GM12801 (cell line): ENCODE measurements at regions not wholly inside any gene's neighbourhood (a gene's known extent, or its start where the extent isn't known, plus 50 kb on each side); places are given as distances from the start of the nearest gene placed in this dataset.

Experiments
- TF ChIP-seq, protein P1 (sequence below): IDR thresholded peaks from one replicate; pipeline ENCODE4 v1.5.1; 2011; ENCODE audit warnings: control low read depth; ENCODE audit not compliant: insufficient read length; ENCODE audit errors: extremely low read depth

DNA sequence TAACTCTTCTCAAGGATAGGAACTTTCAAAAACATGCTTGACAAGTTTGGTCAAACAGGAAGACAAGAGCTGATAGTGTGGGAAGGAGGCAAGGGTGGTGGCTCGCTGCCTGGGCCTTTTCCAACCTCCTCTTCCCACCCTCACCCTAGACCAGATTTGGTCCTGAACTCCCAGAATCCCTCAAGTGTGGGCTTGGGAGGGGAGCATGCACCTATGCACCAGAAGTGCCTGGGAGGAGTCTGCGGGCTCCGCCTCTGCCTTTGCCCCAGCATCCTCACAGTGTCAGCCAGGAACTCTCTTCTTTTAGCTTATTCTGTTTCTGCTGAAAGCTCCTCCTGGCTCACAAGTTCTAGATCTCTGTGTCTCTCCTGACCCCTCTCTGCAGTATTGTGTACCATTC is 126.2 kb upstream of the MRPS22 start:
- TF ChIP-seq, protein P1, sequence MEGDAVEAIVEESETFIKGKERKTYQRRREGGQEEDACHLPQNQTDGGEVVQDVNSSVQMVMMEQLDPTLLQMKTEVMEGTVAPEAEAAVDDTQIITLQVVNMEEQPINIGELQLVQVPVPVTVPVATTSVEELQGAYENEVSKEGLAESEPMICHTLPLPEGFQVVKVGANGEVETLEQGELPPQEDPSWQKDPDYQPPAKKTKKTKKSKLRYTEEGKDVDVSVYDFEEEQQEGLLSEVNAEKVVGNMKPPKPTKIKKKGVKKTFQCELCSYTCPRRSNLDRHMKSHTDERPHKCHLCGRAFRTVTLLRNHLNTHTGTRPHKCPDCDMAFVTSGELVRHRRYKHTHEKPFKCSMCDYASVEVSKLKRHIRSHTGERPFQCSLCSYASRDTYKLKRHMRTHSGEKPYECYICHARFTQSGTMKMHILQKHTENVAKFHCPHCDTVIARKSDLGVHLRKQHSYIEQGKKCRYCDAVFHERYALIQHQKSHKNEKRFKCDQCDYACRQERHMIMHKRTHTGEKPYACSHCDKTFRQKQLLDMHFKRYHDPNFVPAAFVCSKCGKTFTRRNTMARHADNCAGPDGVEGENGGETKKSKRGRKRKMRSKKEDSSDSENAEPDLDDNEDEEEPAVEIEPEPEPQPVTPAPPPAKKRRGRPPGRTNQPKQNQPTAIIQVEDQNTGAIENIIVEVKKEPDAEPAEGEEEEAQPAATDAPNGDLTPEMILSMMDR = no peak

DNA sequence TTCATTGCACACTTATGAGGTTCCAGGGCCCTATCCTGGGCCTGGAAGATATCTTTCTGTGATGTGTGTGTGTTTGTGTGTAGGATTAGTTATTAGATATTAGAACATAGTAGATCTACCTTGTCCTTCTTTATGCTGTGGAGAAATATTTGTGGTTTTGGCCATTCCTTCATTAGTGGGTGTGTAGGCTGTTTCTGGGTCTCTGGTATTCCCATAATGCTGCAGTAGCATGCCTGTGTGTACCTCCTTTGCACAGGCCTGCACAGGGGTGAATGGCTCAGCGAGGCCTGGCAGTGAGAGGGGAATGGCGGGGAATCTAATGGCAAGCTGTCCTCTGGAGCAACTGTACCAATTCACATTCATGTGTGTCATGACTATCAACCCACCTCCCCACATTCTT is 125.8 kb upstream of the MRPS22 start:
- TF ChIP-seq, protein P1 = no peak

DNA sequence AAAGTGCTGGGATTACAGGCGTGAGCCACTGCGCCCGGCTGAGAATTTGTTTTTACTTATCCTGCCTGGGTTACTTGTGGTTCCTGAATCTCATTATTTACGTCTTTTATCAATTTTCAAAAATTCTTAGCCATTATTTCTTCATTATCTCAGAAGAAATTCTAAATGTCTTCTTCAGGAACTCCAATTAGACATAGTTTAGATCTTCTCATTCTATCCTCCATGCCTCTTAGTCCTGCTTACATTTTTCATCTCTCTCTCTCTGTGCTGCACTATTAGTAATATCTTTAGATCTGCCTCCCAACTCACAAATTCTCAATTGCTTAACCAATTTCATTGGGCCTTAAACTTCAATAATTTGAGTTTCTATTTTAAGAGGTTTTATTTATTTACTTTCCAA is 124.4 kb upstream of the MRPS22 start:
- TF ChIP-seq, protein P1 = no peak

DNA sequence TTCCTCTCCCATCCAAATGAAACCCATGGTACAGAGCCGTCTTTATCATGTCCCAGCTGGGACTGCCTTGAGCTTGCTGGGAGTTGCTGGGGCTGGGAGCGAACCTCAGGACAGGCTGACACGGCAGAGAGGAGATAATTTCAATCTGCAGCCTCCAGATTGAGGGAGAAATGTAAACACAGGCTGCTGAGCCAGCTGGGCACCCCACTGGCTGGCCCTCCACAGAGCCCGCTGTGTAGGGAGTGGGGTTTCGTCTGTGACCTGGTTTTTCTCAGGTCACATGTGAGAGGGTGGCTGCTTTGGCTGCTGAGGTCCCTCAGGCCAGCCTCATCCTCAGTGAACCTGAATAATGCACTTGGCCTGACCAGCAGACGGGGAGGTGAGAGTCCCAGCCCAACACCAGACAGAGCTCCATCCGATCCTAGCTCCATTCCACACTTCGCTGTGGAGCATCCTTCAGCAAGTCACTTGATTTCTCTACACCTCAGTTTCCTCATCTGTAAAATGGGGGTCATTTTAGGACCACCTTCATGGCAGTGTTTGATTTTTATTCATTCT is 121.6 kb upstream of the MRPS22 start:
- TF ChIP-seq, protein P1 = no peak

DNA sequence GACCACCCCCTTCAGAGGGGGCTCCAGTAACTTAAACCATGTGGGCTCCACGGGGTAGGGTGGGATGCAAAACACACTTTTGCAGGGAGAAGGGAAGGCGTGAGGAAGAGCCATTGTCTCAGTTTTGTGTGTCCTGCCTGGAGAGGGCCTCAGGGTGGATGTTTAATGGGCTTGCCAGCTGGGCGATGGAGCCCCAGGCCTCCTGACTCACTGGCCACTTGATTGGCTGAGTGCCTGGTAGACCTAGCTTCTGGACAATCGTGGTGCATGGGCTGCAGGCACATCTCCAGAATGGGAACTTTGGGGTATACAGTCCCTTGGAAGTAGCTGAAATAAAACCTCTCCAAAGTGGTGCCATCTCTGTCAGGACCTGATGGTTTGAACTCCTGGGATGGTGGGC is 118.3 kb upstream of the MRPS22 start:
- TF ChIP-seq, protein P1 = no peak

DNA sequence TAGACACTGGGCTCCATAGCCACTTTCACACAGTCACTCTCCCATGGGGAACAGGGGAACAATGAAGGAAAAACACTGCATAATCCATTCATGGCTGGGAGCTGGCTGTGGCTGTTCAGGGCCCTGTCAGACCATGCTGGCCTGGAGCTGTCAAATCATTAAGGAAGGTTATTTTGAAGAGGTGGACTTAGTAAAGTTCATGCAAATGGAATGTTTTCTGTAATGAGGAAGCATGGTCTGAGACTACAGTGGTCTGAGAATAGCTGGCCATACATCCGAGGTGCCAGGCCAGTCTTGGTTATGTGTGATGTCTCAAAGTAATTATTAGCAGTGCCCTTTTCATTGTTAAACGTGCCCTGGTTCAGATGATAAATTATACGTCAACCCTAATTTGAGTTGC is 117.1 kb upstream of the MRPS22 start:
- TF ChIP-seq, protein P1 = no peak

DNA sequence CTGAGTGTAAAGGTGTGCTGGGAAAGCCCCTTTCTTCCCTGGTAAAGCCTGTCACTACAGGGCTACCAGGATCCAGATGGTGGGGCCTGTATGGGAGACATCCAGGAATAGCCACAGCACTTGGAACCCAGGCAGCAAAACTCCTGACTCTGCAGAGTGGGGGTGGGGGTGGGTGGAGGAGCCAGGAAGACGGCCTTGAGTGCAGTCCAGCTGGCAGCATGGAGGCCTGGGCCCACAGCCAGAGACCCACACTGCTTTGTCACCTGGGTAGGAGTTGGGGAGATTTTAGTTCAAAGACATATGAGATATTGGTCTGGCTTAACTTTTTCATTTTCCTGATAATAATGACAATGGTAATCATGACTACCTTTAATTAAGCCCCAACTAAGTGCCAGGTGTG is 116.7 kb upstream of the MRPS22 start:
- TF ChIP-seq, protein P1 = no peak
